Ovary (tissue), 7 donors: ENCODE measurements at regions not wholly inside any gene's neighbourhood (a gene's known extent, or its start where the extent isn't known, plus 50 kb on each side); places are given as distances from the start of the nearest gene placed in this dataset.

Experiments
- DNase-seq, 5 donors: peaks; one replicate each; pipeline ENCODE4 v3.0.0-alpha.2; 2019 to 2020
- H3K27ac ChIP-seq, 2 donors: fragments of 200-600 bp; one replicate each; pipeline versions ENCODE4 v1.5.1 to v1.8.0; 2019 to 2022
- H3K27me3 ChIP-seq: fragments of 200-600 bp; one replicate; pipeline ENCODE4 v1.8.0; 2022
- H3K36me3 ChIP-seq: fragments of 200-600 bp; sonication (generic); one replicate; pipeline ENCODE4 v1.5.1; 2019
- H3K4me1 ChIP-seq: one replicate; pipeline ENCODE4 v1.8.1; 2013; ENCODE audit warnings: mild to moderate bottlenecking, moderate library complexity; ENCODE audit not compliant: insufficient read depth
- H3K4me3 ChIP-seq: fragments of 200-600 bp; sonication (generic); one replicate; pipeline ENCODE4 v1.5.1; 2017
- H3K9me3 ChIP-seq, 2 donors: fragments of 200-600 bp in 1 of 2; sonication (generic) in 1 of 2; one replicate each; pipeline versions ENCODE4 v1.5.1 to v1.8.1; 2013 to 2019; ENCODE audit warnings: mild to moderate bottlenecking in 1 of 2, moderate library complexity in 1 of 2
- EP300 ChIP-seq: sonication (generic); formaldehyde crosslinking; IDR thresholded peaks from one replicate; pipeline ENCODE4 v1.6.1; 2017; ENCODE audit warnings: antibody characterized with exemption
- POLR2A ChIP-seq: fragments of 450-650 bp; IDR thresholded peaks from one replicate; pipeline ENCODE4 v1.6.1; 2017; ENCODE audit warnings: antibody characterized with exemption, mild to moderate bottlenecking, moderate library complexity
- WGBS, 3 donors: extraction: QIAGEN DNeasy Blood & Tissue Kit in 1 of 3; methylation state at CpG; one replicate each; pipeline versions ENCODE4 v1.1.5 to v1.1.7; 2013 to 2017; 5-methylcytosine and 5-hydroxymethylcytosine counted together
- intact Hi-C, 4 donors: fragments of 100-400 bp; cut with DNase I; formaldehyde crosslinking; loops; one replicate each; pipeline versions ENCODE4 v1.11.0 to v1.15.1; 2022 to 2023
- TF ChIP-seq, protein P1 (sequence below), 3 donors: fragments of 450-650 bp in 2 of 3; fragments of 200-600 bp in 1 of 3; IDR thresholded peaks; one replicate each; pipeline versions ENCODE4 v1.5.1 to v1.8.0; 2016 to 2022; ENCODE audit warnings: antibody characterized with exemption in 3 of 3, mild to moderate bottlenecking in 1 of 3
- donor health status: DM: no; HTN: no; CAD: no; lungs with moderate emphysema.
- donor health status: DM: no; HTN: no; CAD: no.
- donor health status: Bipolar disorder and iron deficiency.
- donor health status: DM: no; HTN: no; CAD: no.
- donor health status: DM: yes; HTN: yes; CAD: no.

DNA sequence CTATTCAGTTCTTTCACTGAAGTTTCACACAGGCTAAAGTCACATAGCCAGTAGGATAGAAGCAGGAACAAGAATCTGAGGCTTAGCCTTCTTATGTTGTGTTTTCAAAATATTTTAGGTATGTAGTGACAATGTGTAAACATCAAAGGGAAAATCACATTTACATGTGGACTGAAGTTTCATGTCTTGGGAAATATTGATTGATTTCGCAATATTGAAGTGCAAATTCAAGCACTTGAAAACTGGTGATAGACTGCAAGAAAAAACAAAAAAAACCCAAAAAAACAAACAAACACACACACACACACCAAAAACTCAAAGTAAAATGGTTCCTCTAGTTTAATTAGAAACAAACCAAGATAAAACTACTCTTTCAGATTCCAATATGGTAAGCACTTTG is 773.3 kb downstream of the PDCD6IP start:
- no peaks in the 10 kb centered on the region for H3K4me1 ChIP-seq
- H3K9me3 ChIP-seq = no peaks in the 10 kb centered on the region
- no peak overlapping the region for H3K27ac ChIP-seq
- whole genome bisulfite sequencing, 3 donors = 96 to 98% (median 98%) methylated on average over 1 of the region's 1 CpG
- TF ChIP-seq, protein P1, sequence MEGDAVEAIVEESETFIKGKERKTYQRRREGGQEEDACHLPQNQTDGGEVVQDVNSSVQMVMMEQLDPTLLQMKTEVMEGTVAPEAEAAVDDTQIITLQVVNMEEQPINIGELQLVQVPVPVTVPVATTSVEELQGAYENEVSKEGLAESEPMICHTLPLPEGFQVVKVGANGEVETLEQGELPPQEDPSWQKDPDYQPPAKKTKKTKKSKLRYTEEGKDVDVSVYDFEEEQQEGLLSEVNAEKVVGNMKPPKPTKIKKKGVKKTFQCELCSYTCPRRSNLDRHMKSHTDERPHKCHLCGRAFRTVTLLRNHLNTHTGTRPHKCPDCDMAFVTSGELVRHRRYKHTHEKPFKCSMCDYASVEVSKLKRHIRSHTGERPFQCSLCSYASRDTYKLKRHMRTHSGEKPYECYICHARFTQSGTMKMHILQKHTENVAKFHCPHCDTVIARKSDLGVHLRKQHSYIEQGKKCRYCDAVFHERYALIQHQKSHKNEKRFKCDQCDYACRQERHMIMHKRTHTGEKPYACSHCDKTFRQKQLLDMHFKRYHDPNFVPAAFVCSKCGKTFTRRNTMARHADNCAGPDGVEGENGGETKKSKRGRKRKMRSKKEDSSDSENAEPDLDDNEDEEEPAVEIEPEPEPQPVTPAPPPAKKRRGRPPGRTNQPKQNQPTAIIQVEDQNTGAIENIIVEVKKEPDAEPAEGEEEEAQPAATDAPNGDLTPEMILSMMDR (IDR thresholded peaks at IDR 0.05) = no peak
- TF ChIP-seq POLR2A = no peak
- no peak overlapping the region for H3K4me3 ChIP-seq
- DNase-seq = no peak
- intact Hi-C loops = no loop called here
- H3K27me3 ChIP-seq = no peaks in the 10 kb centered on the region
- H3K36me3 ChIP-seq = no peaks in the 10 kb centered on the region

- H3K4me3 ChIP-seq = no peak overlapping the region
- WGBS, 3 donors = 60 to 66% (median 62%) methylated on average over 3 of the region's 3 CpGs
- intact Hi-C loops = no loop called here
- no peaks in the 10 kb centered on the region for H3K36me3 ChIP-seq
- no peak for DNase-seq
- no peaks in the 10 kb centered on the region for H3K4me1 ChIP-seq
- H3K27ac ChIP-seq = no peak overlapping the region
- H3K27me3 ChIP-seq = no peaks in the 10 kb centered on the region
- no peaks in the 10 kb centered on the region for H3K9me3 ChIP-seq
- TF ChIP-seq POLR2A (no peak), EP300 (no peak)
- TF ChIP-seq, protein P1 (IDR thresholded peaks at IDR 0.05) = no peak
Observed at GRCh38 chr3:34575776-34576175, 777.3 kb downstream of the PDCD6IP start.

- DNase-seq = no peak
- no peaks in the 10 kb centered on the region for H3K27me3 ChIP-seq
- H3K27ac ChIP-seq = no peak overlapping the region
- TF ChIP-seq, protein P1 (IDR thresholded peaks at IDR 0.05) = no peak
- TF ChIP-seq EP300 (no peak), POLR2A (no peak)
- H3K4me1 ChIP-seq = no peaks in the 10 kb centered on the region
- intact Hi-C loops = no loop called here
- H3K9me3 ChIP-seq = no peaks in the 10 kb centered on the region
- H3K4me3 ChIP-seq = no peak overlapping the region
- no peaks in the 10 kb centered on the region for H3K36me3 ChIP-seq
Observed at GRCh38 chr3:34582055-34582454, 783.6 kb downstream of the PDCD6IP start.

DNA sequence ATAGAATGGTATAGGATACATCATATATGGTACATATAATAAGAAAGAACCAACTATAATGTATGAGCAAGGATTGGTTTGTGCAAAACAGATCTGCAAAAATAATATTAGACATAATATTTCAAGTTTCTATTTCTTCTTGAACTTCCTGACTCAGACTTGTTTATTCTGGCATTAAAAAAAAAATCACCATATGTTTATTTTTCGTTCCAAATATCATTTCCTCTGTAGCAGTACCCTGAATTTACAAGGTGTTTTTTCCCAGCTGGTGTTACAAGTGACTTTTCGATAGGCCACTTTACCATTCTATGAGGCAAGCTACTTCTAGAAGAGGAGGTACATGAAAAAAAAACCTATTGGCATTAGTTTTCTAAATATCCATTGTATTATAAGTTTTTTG is 785.0 kb downstream of the PDCD6IP start:
- TF ChIP-seq POLR2A = no peak
- no peak for TF ChIP-seq EP300
- TF ChIP-seq, protein P1 (IDR thresholded peaks at IDR 0.05) = no peak
- WGBS, 3 donors = 44 to 50% (median 46%) methylated on average over 2 of the region's 2 CpGs
- no peaks in the 10 kb centered on the region for H3K9me3 ChIP-seq
- intact Hi-C loops = no loop called here
- H3K27me3 ChIP-seq = no peaks in the 10 kb centered on the region
- H3K27ac ChIP-seq = no peak overlapping the region
- no peak overlapping the region for H3K4me3 ChIP-seq
- H3K4me1 ChIP-seq = no peaks in the 10 kb centered on the region
- no peak for DNase-seq
- H3K36me3 ChIP-seq = no peaks in the 10 kb centered on the region

GRCh38 chr3:34584971-34585370 is 786.5 kb downstream of the PDCD6IP start:
- H3K36me3 ChIP-seq = no peaks in the 10 kb centered on the region
- no peaks in the 10 kb centered on the region for H3K9me3 ChIP-seq
- no peak for DNase-seq
- no peak overlapping the region for H3K4me3 ChIP-seq
- no peak overlapping the region for H3K27ac ChIP-seq
- no peaks in the 10 kb centered on the region for H3K4me1 ChIP-seq
- no peak for TF ChIP-seq EP300
- TF ChIP-seq, protein P1 (IDR thresholded peaks at IDR 0.05) = no peak
- no peak for TF ChIP-seq POLR2A
- H3K27me3 ChIP-seq = no peaks in the 10 kb centered on the region
- intact Hi-C loops = no loop called here
- 51 to 54% (median 53%) methylated on average over 1 of the region's 1 CpG for WGBS, 3 donors
